Large intestine (tissue), 3 donors: ENCODE measurements at regions not wholly inside any gene's neighbourhood (a gene's known extent, or its start where the extent isn't known, plus 50 kb on each side); places are given as distances from the start of the nearest gene placed in this dataset.
"Not testable (repeated sequence)": the region's sequence is repeated elsewhere in the genome, so short reads cannot be mapped to it uniquely, and the experiment has no call there.

Experiments
- DNase-seq, 2 donors: peaks; one replicate each; pipeline versions ENCODE4 v3.0.0 to v3.0.0-alpha.2; 2013
- H3K27ac ChIP-seq: one replicate; pipeline ENCODE4 v1.5.1; 2013; ENCODE audit warnings: low read length
- H3K27me3 ChIP-seq: 2 replicates; pipeline ENCODE4 v1.6.1; 2013; ENCODE audit warnings: low read length; ENCODE audit not compliant: control insufficient read depth, insufficient read depth
- H3K36me3 ChIP-seq: 2 replicates; pipeline ENCODE4 v1.6.1; 2013; ENCODE audit warnings: low read length; ENCODE audit not compliant: control insufficient read depth, insufficient read depth
- H3K4me1 ChIP-seq: one replicate; pipeline ENCODE4 v1.6.1; 2013; ENCODE audit warnings: low read length; ENCODE audit not compliant: control insufficient read depth, insufficient read depth
- H3K4me3 ChIP-seq: one replicate; pipeline ENCODE4 v1.5.1; 2013; ENCODE audit warnings: low read length
- H3K9me3 ChIP-seq: one replicate; pipeline ENCODE4 v1.6.1; 2013; ENCODE audit warnings: mild to moderate bottlenecking, low read depth, low read length, moderate library complexity; ENCODE audit not compliant: control insufficient read depth
- WGBS: methylation state at CpG from one replicate; pipeline ENCODE4 v1.1.5; 2013; ENCODE audit warnings: low lambda C conversion rate; ENCODE audit not compliant: insufficient coverage; 5-methylcytosine and 5-hydroxymethylcytosine counted together

- Histone ChIP-seq H3K27me3 (no peaks in the 10 kb centered on the region), H3K4me1 (no peaks in the 10 kb centered on the region), H3K36me3 (no peaks in the 10 kb centered on the region), H3K27ac (no peak overlapping the region), H3K4me3 (no peak overlapping the region), H3K9me3 (no peaks in the 10 kb centered on the region)
- no CpG with 5 or more reads among the region's 2 CpGs for WGBS
- DNase-seq: no peak
Observed at GRCh38 chrX:129091097-129091496, 432.2 kb downstream of the SMARCA1 start.

- Histone ChIP-seq H3K4me1 (no peaks in the 10 kb centered on the region), H3K36me3 (no peaks in the 10 kb centered on the region), H3K27ac (no peak overlapping the region), H3K27me3 (no peaks in the 10 kb centered on the region), H3K9me3 (no peaks in the 10 kb centered on the region), H3K4me3 (no peak overlapping the region)
- no peak for DNase-seq
- no CpG with 5 or more reads among the region's 7 CpGs for WGBS
Observed at GRCh38 chrX:129086802-129087201, 436.5 kb downstream of the SMARCA1 start.

- not testable (repeated sequence) for H3K4me1 ChIP-seq, H3K4me3 ChIP-seq, H3K27me3 ChIP-seq, H3K36me3 ChIP-seq, H3K9me3 ChIP-seq, H3K27ac ChIP-seq, DNase-seq
- no CpG with 5 or more reads among the region's 3 CpGs for WGBS
Observed at GRCh38 chrX:129084291-129084690, 439.0 kb downstream of the SMARCA1 start.

GRCh38 chrX:129077424-129078170 is 445.7 kb downstream of the SMARCA1 start:
- WGBS: no CpG with 5 or more reads among the region's 3 CpGs
- H3K4me3 ChIP-seq: no peak overlapping the region
- no peaks in the 10 kb centered on the region for H3K9me3 ChIP-seq
- no peaks in the 10 kb centered on the region for H3K4me1 ChIP-seq
- no peaks in the 10 kb centered on the region for H3K27me3 ChIP-seq
- no peak overlapping the region for H3K27ac ChIP-seq
- no peak for DNase-seq
- H3K36me3 ChIP-seq: no peaks in the 10 kb centered on the region

- no peaks in the 10 kb centered on the region for H3K9me3 ChIP-seq
- H3K4me1 ChIP-seq: no peaks in the 10 kb centered on the region
- H3K4me3 ChIP-seq: no peak overlapping the region
- WGBS: no CpG with 5 or more reads among the region's 2 CpGs
- no peaks in the 10 kb centered on the region for H3K36me3 ChIP-seq
- H3K27ac ChIP-seq: no peak overlapping the region
- DNase-seq: no peak
- H3K27me3 ChIP-seq: no peaks in the 10 kb centered on the region
Observed at GRCh38 chrX:129071390-129071789, 451.9 kb downstream of the SMARCA1 start.

- WGBS: no CpG with 5 or more reads among the region's 1 CpG
- no peaks in the 10 kb centered on the region for H3K4me1 ChIP-seq
- H3K9me3 ChIP-seq: no peaks in the 10 kb centered on the region
Observed at GRCh38 chrX:129065895-129066294, 457.4 kb downstream of the SMARCA1 start.

GRCh38 chrX:129058405-129058804 is 464.9 kb downstream of the SMARCA1 start:
- Histone ChIP-seq H3K9me3 (no peaks in the 10 kb centered on the region), H3K4me3 (no peak overlapping the region), H3K36me3 (no peaks in the 10 kb centered on the region), H3K27me3 (no peaks in the 10 kb centered on the region), H3K27ac (no peak overlapping the region), H3K4me1 (no peaks in the 10 kb centered on the region)
- WGBS: no CpG with 5 or more reads among the region's 1 CpG
- no peak for DNase-seq

More at GRCh38 chrX:129065895-129066294, 457.4 kb downstream of the SMARCA1 start:
- H3K4me3 ChIP-seq: no peak overlapping the region
- no peak overlapping the region for H3K27ac ChIP-seq
- DNase-seq: no peak
- H3K27me3 ChIP-seq: no peaks in the 10 kb centered on the region
- no peaks in the 10 kb centered on the region for H3K36me3 ChIP-seq

GRCh38 chrX:129043138-129043537 is 480.2 kb downstream of the SMARCA1 start:
- Histone ChIP-seq H3K36me3 (no peaks in the 10 kb centered on the region), H3K9me3 (no peaks in the 10 kb centered on the region), H3K4me1 (no peaks in the 10 kb centered on the region), H3K27me3 (no peaks in the 10 kb centered on the region), H3K27ac (no peak overlapping the region), H3K4me3 (no peak overlapping the region)
- DNase-seq: no peak
- no CpG with 5 or more reads among the region's 11 CpGs for WGBS

- Histone ChIP-seq H3K27ac (no peak overlapping the region), H3K36me3 (no peaks in the 10 kb centered on the region), H3K4me1 (no peaks in the 10 kb centered on the region), H3K9me3 (no peaks in the 10 kb centered on the region), H3K4me3 (no peak overlapping the region), H3K27me3 (no peaks in the 10 kb centered on the region)
- WGBS: no CpG with 5 or more reads among the region's 5 CpGs
- no peak for DNase-seq
Observed at GRCh38 chrX:129041319-129041718, 482.0 kb downstream of the SMARCA1 start.

- no CpG with 5 or more reads among the region's 5 CpGs for WGBS
- Histone ChIP-seq H3K9me3 (no peaks in the 10 kb centered on the region), H3K4me1 (no peaks in the 10 kb centered on the region), H3K36me3 (no peaks in the 10 kb centered on the region), H3K27ac (no peak overlapping the region), H3K27me3 (no peaks in the 10 kb centered on the region), H3K4me3 (no peak overlapping the region)
- no peak for DNase-seq
Observed at GRCh38 chrX:129040124-129040523, 483.2 kb downstream of the SMARCA1 start.

- Histone ChIP-seq H3K9me3 (no peaks in the 10 kb centered on the region), H3K36me3 (no peaks in the 10 kb centered on the region), H3K27me3 (no peaks in the 10 kb centered on the region), H3K4me3 (no peak overlapping the region), H3K27ac (no peak overlapping the region), H3K4me1 (no peaks in the 10 kb centered on the region)
- no peak for DNase-seq
- no CpG with 5 or more reads among the region's 7 CpGs for WGBS
Observed at GRCh38 chrX:129039176-129039575, 484.1 kb downstream of the SMARCA1 start.
